HG03565 (cell line): ENCODE measurements at regions not wholly inside any gene's neighbourhood (a gene's known extent, or its start where the extent isn't known, plus 50 kb on each side); places are given as distances from the start of the nearest gene placed in this dataset.
"Not testable (repeated sequence)": the region's sequence is repeated elsewhere in the genome, so short reads cannot be mapped to it uniquely, and the experiment has no call there.

Experiments
- ATAC-seq: cut with Tn5 transposase; IDR thresholded peaks from one replicate; pipeline ENCODE4 v1.9.1; 2021; ENCODE audit warnings: mild to moderate bottlenecking, moderate library complexity; ENCODE audit not compliant: unreplicated experiment

- ATAC-seq = no peak
Observed at GRCh38 chr2:62412347-62412742, 93.7 kb downstream of the TMEM17 start.

GRCh38 chr2:62410926-62411456, 95.0 kb downstream of the TMEM17 start:
- ATAC-seq = no peak

- no peak for ATAC-seq
Observed at GRCh38 chr2:62410015-62410453, 96.0 kb downstream of the TMEM17 start.

- ATAC-seq = no peak
Observed at GRCh38 chr2:62409442-62409841, 96.6 kb downstream of the TMEM17 start.

- no peak for ATAC-seq
Observed at GRCh38 chr2:62408241-62408677, 97.7 kb downstream of the TMEM17 start.

GRCh38 chr2:62407838-62408237, 98.2 kb downstream of the TMEM17 start:
- ATAC-seq = no peak

- no peak for ATAC-seq
Observed at GRCh38 chr2:62407401-62407800, 98.6 kb downstream of the TMEM17 start.

GRCh38 chr2:62406573-62407043, 99.4 kb downstream of the TMEM17 start:
- no peak for ATAC-seq

GRCh38 chr2:62404913-62405312, 101.1 kb downstream of the TMEM17 start:
- ATAC-seq = no peak

- ATAC-seq = no peak
Observed at GRCh38 chr2:62402156-62402555, 103.8 kb downstream of the TMEM17 start.

GRCh38 chr2:62398356-62398755, 107.6 kb downstream of the TMEM17 start:
- no peak for ATAC-seq

- ATAC-seq = no peak
Observed at GRCh38 chr2:62396880-62397279, 109.1 kb downstream of the TMEM17 start.

GRCh38 chr2:62393293-62393692, 112.7 kb downstream of the TMEM17 start:
- no peak for ATAC-seq

GRCh38 chr2:62391696-62392095, 114.3 kb downstream of the TMEM17 start:
- no peak for ATAC-seq

GRCh38 chr2:62386378-62386777, 119.6 kb downstream of the TMEM17 start:
- ATAC-seq = not testable (repeated sequence)

- ATAC-seq = no peak
Observed at GRCh38 chr2:62383846-62384245, 122.1 kb downstream of the TMEM17 start.

- no peak for ATAC-seq
Observed at GRCh38 chr2:62382757-62383156, 123.2 kb downstream of the TMEM17 start.

- ATAC-seq = no peak
Observed at GRCh38 chr2:62382122-62382521, 123.9 kb downstream of the TMEM17 start.

- no peak for ATAC-seq
Observed at GRCh38 chr2:62381656-62382055, 124.3 kb downstream of the TMEM17 start.

GRCh38 chr2:62379566-62379965, 126.4 kb downstream of the TMEM17 start:
- no peak for ATAC-seq

GRCh38 chr2:62375113-62375420, 130.9 kb downstream of the TMEM17 start:
- no peak for ATAC-seq

- no peak for ATAC-seq
Observed at GRCh38 chr2:62374301-62375112, 131.5 kb downstream of the TMEM17 start.

GRCh38 chr2:62372824-62373223, 133.2 kb downstream of the TMEM17 start:
- ATAC-seq = no peak
